ENCODE measurements at regions not wholly inside any gene's neighbourhood (a gene's known extent, or its start where the extent isn't known, plus 50 kb on each side); places are given as distances from the start of the nearest gene placed in this dataset.

DNA sequence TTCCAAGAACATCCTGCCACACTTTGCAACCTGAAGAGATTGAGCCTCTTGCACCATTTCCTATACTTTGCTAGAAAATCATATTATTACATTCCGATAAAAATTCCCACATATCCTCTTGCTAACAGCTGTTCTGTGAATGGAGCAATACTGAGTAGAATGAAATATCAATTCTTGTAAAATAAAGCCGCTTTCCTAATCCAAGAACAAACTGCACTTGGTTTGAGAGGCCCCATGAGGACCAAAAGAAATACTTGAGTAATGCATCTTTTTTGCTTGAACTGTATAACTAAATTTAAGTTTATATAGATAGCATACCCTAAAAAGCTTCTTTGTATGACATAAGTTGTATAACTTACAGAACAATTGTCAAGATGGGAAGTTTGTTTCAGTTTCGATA, 632.4 kb upstream of the SLC8A1 start:
- DNase-seq: no peak

DNA sequence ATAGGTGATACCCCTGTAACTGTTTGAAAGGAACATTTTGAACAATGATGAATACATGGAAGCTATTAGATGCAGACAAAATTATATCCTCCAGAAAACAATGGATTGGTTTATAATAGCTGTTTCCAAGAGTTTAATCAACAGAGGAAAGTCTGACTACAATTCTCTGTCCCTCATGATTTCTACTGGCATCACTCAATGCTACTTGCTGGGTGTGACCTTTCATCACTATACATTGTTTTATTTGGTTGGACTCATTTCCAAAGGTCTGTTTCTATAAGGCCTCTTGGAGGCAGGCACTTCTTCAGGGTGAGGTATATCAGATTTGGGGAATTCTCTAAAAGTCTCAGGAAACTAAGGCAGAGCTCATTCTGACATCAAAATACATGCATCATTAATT, 636.1 kb upstream of the SLC8A1 start:
- DNase-seq: no peak

DNA sequence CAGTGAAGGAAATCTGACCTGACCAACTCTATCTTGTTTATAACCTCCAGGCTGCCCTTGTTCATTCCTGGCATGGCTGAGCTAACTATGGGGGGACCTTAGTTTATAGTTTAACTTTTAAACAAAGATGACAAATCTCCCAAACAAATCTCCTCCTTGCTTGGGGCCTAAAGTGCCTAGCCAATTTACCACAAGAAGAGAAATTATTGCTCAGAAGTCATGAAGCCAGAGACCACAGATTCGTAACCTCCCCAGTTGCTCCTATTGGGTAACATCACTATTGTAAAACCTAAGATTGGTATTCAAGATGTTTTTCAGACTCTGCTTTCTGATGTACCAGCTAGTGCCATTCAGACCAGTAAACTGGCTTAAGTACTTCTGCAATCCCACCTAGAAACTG, 649.4 kb upstream of the SLC8A1 start:
- no peak for DNase-seq

DNA sequence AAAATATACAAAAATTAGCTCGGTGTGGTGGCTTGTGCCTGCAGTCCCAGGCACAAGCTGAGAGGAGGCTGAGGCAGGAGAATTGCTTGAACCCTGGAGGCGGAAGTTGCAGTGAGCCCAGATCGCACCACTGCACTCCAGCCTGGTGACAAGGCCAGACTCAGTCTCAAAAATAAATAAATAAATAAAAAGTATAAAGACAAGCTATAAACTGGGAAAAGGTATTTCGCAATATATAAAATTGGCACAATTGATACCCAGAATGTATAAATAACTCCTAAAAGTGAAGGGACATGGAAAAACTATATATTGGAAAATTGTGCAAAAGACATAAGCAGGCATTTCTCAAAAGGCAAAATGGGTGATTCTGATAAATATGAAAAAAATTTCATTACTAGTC, 657.9 kb upstream of the SLC8A1 start:
- no peak for DNase-seq

DNA sequence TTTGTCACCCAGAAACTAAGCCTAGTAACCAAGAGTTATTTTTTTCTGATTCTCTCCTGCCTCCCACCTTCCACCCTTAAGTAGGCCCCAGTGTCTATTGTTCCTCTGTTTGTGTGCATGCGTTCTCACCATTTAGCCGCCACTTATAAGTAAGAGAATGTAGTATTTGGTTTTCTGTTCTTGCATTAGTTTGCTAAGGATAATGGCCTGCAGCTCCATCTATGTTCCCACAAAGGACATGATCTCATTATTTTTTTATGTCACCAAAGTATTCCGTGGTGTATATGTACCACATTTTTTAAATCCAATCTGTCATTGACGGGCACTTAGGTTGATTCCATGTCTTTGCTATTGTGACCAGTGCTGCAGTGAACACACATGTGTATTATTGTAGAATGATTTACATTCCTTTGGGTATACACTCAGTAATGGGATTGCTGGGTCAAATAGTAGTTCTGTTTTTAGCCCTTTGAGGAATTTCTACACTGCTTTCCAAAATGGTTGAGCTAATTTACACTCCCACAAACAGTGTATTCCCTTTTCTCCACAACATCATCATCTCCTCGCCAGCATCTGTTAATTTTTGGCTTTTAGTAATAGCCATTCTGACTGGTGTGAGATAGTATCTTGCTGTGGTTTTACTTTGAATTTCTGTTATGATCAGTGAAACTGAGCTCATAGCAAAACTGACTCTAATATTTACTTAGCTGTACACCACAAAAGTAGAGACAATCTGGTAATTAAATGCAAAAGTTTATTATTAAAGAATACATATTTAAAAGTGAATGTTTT, 660.1 kb upstream of the SLC8A1 start:
- DNase-seq: no peak

DNA sequence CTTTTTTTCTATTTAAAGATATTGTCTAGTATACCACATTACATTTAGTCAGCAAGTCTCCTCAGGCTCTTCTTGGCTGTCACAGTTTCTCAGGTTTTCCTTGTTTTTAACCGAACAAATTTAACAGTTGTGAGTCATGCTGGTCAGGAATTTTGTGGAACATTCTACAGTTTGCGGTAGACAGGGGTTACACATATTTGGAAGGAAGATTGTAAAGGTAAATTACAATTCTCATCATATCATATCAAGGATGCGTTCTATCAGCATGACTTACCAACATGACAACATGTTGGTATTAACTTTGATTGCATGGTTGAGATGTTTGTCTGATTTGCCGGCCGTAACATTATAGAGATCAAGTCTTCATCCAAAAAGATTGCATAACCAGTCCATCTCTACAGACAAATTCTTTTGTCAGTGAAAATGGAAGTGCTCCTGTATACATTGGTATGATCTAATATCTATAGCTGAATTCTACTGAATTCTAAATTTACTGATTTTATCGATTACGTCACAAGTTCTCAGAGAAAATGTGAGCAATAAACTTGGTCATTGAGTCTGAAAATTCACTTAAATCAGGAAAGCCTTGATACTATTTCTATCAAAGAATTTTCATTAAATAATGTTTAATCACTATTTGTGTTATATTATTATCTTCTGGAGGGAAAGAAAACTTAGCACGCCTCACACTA, 664.4 kb upstream of the SLC8A1 start:
- no peak for DNase-seq

DNA sequence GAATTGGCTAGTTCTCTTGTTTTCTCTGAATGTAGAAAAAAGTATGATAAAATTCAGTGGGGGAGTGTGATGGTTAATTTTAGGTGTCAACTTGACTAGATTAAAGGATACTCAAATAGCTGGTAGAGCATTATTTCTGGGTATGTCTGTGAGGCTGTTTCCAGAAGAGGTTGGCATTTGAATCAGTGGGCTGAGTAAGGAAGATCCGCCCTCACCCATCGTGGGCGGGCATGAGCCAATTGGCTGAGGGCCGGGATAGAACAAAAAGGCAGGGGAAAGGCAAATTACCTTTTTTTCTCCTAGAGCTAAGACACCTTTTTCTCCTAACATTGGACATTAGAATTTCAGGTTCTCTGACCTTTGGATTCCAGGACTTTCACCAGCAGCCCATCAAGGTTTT, 667.6 kb upstream of the SLC8A1 start:
- DNase-seq: no peak

DNA sequence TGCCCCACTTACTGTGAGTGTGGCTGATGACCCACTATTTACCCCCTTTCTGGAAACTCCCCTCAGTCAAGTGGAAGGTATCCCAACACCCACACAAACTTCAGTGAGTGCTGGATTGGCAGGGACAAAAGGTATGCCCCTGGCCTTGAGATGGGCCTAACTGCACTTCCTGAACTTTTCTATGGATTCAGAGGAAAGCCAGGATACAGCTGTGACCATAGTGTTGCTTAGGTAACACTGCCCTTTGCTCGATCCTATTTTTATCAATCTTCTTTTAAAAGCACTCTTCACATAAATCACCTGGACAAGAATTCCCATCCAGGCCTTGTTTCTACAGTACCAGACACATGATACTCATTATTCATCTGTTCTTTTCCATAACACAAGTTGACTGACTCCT, 671.5 kb upstream of the SLC8A1 start:
- no peak for DNase-seq

DNA sequence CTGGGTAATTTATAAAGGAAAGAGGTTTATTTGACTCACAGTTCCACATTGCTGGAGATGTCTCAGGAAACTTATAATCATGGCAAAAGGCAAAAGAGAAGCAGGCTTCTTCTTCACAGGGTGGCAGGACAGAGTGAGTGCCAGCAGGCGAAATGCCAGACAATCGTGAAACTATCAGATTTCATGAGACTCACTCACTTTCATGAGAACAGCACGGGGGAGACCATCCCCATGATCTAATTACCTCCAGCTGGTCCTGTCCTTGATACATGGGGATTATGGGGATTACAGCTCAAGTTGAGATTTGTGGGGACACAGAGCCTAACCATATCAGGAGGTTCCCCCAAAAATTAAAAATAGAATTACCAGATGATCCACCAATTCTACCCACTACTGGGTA, 675.5 kb upstream of the SLC8A1 start:
- no peak for DNase-seq

DNA sequence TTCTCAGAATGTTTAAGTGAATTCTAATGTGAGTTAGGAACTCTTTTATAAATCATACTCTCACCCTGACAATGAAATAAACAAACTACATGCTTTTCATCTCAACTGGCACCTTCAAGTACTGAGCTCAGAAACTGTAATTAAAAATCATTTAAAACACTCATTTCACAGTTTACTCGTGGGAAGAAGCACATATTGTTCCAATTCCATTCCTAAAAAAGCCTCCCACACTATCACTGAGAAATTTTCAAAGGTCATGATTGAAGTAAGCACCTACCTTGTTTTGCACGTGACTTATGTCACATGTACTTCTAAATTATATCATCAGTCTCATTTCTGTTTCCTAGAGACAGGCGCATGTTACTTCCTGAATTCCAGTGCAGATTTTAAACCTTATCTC, 678.1 kb upstream of the SLC8A1 start:
- no peak for DNase-seq

DNA sequence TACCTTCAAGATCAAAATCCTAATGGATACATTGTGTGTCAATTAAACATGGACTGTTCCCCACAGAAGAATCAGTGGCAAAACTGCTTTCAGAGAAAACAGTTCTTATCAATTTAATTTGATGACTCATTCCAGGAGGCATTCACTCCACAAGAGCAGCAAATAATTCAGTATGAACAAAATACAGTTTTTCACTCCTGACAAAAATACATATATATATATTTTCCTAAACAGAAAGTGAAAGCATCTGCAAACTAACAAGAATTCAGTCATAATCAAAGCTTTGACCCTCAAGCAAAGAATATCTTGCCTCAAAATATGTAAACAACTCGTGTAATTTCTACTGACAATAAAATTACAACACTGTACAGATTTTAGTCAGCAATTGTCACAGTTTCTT, 685.1 kb upstream of the SLC8A1 start:
- DNase-seq: no peak

DNA sequence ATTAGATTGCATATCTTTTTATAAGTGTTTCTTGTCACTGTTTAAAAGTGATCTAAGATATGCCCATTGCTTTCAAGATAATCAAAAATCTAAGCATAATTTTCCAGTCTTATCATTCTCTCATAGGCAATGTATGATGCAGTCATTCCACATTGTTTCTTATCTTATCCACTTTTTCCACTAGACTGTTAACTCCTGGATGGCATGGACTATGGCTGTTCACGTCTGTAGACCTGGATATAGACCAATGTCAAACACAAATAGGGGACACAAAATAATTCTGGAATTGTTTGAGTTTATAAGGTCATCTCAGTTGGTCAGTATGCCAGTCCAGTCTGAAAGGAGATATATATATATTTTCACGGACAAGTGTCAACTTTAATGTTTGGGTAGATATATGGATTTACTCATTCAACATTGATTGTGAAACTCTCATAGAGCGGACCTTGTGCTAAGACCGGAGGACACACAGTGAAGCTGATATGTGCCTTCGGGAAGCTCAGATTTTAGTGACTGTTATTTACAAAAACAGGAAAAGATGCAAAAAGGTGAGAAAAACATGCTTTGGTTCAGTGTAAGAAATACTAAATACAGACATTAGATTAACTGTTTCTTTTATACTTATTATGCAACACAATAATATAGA, 689.4 kb upstream of the SLC8A1 start:
- no peak for DNase-seq

DNA sequence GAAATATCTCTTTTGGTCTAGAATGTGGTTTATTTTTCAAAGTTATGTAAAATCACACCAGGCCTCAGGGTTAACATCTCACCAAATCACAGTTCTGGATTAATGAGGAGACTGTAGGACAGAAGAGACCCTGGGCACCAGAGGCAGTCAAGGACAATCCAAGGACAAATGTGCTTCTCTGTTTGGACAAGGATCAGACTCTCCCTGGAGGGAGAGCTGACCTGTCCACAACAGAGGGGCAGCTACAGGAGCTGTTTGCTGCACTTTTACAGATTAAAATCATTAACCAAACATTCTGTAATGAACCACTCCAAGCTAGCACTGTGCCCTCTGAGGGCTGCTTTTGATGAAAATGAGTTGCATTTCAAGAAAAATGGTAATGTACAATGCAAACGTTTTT, 690.6 kb upstream of the SLC8A1 start:
- DNase-seq: no peak

DNA sequence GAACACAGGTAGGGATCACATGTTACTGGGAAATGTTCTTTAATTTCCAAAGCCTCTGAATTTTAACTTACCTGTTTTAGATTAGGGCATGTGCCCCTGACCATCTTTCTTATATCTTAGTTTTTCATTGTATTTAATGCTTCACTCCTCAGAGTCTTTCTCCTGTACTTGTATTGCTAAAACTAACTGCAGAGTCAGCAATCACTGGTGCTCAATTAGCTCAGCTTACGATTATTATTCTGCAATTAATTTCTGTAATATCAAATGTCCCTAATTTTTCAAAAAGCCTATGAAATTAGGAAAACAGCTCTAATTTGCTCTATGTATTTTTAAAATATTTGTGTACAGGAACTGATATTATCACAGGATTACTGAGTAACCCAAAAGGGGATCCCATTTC, 693.2 kb upstream of the SLC8A1 start:
- no peak for DNase-seq

DNA sequence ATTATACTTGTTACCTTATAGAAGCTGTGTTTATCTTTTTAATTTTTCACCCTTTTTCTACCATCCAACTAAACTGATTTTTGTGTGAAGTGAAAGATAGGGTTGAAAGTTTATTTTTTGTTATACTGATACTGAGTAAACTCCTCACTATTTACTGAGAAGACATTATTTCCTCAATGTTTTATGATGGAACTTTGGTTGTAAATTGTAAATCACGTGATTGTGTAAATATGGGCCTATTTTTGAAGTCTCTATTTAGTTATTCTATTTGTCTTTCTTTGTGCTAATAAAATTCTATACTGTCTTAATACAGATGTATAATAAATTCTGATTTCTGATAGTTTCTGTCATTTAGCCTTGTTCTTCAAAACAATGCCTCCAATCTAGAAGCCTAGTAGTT, 697.2 kb upstream of the SLC8A1 start:
- no peak for DNase-seq

DNA sequence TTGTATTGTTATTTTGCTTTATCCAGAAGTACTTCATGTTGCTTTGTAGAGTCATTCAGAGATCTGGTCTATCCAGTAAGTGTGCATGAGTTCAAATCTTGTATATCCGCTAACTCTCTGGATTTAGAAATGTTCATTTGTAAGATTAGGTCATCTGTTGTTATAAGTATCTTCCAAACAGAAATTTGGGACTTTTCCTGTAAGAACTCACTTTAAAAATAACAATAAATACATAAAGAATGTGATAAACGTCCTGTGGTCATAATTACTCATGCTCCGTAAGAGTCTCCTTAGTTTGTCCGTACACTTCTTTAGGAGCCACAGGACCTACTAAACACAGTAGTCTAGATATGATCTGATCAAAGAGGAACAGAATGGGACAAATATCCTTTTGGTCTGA, 699.9 kb upstream of the SLC8A1 start:
- DNase-seq: no peak

DNA sequence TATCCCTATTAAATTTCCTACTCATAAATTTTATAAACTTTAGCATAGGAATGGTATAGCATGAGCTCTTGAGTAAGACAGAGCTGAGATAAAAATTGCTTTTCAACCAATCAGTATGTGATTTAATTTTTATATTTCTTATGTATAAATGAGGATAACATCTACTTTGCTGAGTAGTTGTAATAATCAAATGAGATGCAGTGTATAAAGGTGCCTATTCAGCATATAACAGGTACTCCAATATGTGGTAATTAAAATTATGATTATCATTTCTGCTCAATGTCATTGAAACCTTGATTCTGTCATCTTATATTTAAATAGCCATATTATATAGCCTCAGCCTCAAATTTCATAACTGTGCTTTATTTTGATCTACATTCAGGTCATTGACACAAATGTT, 700.4 kb upstream of the SLC8A1 start:
- no peak for DNase-seq

DNA sequence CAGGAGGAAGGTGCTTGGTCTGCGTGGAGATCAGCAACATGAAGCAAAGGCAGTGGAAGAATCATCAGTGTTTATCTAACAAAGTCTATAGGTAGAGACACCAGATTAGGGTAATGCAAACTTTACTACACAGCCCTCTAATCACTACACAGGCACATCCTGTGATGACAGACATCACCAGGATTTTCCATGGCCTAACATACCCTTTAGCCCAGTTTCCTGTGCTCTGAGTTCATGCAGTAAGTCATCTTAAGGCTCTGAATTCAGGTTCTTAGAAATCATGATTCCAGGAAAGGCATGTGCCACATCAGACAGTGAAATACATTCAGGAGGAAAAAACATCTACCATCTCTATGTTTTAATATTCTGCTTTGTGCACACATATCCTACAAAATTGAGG, 708.5 kb upstream of the SLC8A1 start:
- DNase-seq: no peak

DNA sequence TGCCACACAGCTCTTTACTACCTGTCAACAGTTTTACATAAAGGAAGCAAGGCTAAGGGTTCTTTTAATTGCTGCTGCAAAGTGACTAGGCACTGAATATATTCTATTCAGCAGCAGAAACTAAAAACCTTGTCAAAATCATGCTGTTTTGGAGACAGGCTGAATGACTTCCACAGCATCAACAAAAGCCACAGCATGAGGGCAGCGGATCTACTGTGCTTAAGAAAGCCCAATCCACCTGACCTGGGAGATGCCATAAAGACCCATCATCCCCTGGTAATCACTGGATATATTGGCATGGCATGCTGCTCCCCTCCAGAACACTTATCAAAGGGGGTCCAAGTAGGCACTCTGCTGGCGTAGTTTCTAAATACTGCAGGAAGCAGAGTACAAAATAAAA, 715.1 kb upstream of the SLC8A1 start:
- DNase-seq: no peak

DNA sequence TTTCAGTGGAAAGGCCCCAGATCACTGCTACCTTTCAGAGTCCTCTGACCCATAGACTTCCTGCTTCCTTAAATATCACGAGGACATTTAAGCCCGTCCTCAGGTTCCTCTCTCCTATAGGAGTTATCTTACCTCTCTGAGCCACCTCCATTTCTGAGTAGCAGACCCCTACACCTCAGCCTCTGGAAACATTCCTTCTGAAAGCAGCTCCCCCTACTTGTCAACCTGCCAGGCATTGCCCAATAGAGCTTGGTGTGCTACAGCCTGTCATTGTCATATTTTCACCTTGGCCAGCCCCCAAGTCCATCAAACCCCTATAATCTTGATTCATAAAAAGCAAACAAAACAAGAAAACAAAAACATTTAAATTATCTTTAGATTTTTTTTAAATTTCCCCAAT, 717.9 kb upstream of the SLC8A1 start:
- DNase-seq: no peak

DNA sequence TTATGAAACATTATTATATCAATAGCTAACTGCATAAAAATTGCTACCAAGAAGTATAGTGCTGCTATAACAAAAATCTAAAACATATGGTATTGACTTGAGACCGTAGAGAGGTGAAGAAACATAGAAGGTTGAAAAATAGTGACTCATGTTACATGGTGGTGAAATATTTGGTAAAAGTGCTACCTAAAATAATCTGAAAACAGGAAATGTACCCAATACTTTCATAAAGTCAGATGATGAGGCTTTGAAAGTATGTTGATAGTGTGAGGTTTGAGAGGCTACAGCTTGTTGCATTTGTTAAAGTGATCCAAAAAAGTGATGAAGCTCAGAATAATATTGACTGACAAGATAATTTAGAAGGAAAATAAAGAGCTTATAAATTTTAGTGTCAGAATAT, 718.7 kb upstream of the SLC8A1 start:
- DNase-seq: no peak

DNA sequence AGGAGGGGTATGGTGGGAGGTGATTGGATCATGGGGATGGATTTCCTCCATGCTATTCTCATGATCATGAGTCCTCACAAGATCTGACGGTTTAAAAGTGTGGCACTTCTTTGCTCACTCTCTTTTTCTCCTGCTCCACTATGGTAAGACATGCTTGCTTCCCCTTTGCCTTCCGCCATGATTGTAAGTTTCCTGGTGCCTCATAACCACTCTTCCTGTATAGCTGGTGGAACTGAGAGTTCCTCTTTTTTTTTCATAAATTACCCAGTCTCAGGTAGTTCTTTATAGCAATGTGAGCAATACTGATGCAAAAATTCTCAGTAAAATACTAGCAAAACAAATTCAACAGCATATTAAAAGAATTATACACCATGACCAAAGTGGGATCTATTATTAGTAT, 728.5 kb upstream of the SLC8A1 start:
- DNase-seq: no peak

DNA sequence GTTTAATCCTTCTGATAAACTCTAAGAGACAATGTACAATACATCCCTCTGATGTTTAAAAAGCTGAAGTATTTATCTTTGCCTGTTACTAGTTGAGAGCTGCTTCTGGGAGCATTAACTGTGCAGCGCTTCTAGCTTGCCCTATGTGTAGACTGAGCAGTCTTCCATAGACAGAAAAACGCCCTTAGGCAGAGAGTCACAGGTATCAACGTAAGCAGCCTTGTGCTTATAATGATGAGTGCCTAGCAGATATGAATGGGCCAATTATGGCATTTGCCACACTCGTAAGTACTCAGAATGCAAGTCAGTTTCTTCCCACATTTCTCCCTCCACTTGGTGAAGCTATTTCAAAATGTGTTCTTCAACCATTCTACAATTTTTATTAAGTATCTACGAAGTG, 731.1 kb upstream of the SLC8A1 start:
- DNase-seq: no peak

DNA sequence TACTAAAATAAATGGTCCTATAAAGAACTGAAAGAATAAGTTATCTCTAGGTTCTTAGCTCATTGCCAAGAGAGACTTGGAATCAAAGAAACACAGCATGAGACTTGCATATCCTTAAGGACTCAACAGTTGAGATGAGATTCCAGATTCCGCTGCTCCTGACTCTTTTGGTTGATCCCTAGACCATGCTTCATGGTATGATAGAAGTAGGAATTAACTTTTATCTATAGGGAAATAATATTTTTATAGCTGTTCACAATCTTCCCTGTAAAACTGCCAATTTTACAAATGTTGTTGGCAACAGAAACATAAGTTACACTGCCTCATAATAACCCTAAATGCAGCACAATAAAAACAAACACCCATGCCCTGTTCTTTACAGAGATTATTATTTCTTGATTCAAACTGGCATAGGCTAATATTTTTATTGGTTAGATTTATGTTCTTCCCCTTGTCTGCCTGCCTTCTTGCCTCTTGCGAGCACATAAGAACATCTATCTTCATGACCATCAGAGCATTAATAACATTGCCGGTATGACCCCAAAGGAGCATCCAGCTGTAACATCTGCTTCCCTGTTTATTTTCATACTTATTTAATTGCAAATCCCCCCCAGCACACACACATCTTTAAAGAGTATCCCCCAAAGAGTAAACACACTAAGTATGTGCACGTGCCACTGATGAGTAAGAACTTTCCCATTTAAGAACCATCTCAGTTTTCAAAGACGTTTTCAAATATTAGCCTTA, 735.7 kb upstream of the SLC8A1 start:
- no peak for DNase-seq
